SK-N-SH treated with all-trans-retinoic acid at 6 μM for 48 hours (cell line): ENCODE measurements at regions not wholly inside any gene's neighbourhood (a gene's known extent, or its start where the extent isn't known, plus 50 kb on each side); places are given as distances from the start of the nearest gene placed in this dataset.
"Not testable (repeated sequence)": the region's sequence is repeated elsewhere in the genome, so short reads cannot be mapped to it uniquely, and the experiment has no call there.

Source experiments
- ARNTL ChIP-seq: fragments of 450-650 bp; formaldehyde crosslinking; IDR thresholded peaks from 2 replicates; pipeline ENCODE4 v1.5.0; 2020; ENCODE audit warnings: low read depth, mild to moderate bottlenecking, moderate library complexity, borderline replicate concordance
- BACH2 ChIP-seq: fragments of 250-450 bp; sonication (Bioruptor Pico); IDR thresholded peaks from 2 replicates; pipeline ENCODE4 v1.9.0; 2021; ENCODE audit warnings: mild to moderate bottlenecking, borderline replicate concordance
- CSRNP3 ChIP-seq: fragments of 250-450 bp; sonication (Bioruptor Pico); IDR thresholded peaks from 2 replicates; pipeline ENCODE4 v1.5.1; 2021; ENCODE audit warnings: mild to moderate bottlenecking, moderate library complexity
- GLIS3 ChIP-seq: fragments of 250-450 bp; sonication (Bioruptor Pico); IDR thresholded peaks from 2 replicates; pipeline ENCODE4 v1.5.0; 2020; ENCODE audit warnings: mild to moderate bottlenecking, moderate library complexity
- PATZ1 ChIP-seq: fragments of 250-450 bp; sonication (Bioruptor Pico); IDR thresholded peaks from 2 replicates; pipeline ENCODE4 v1.8.0; 2020; ENCODE audit warnings: mild to moderate bottlenecking, moderate library complexity, borderline replicate concordance
- PPARA ChIP-seq: fragments of 250-450 bp; sonication (Bioruptor Pico); IDR thresholded peaks from 2 replicates; pipeline ENCODE4 v1.5.0; 2020; ENCODE audit warnings: mild to moderate bottlenecking, borderline replicate concordance
- RARB ChIP-seq: fragments of 250-450 bp; sonication (Bioruptor Pico); IDR thresholded peaks from 2 replicates; pipeline ENCODE4 v1.8.0; 2021; ENCODE audit warnings: mild to moderate bottlenecking, moderate library complexity
- SNAI2 ChIP-seq: fragments of 250-450 bp; sonication (Bioruptor Pico); IDR thresholded peaks from 2 replicates; pipeline ENCODE4 v1.5.0; 2020; ENCODE audit warnings: mild to moderate bottlenecking, moderate library complexity
- TCF4 ChIP-seq: fragments of 250-450 bp; sonication (Bioruptor Pico); IDR thresholded peaks from 2 replicates; pipeline ENCODE4 v1.8.0; 2021; ENCODE audit warnings: mild to moderate bottlenecking, moderate library complexity, borderline replicate concordance
- TSHZ2 ChIP-seq: fragments of 250-450 bp; sonication (Bioruptor Pico); IDR thresholded peaks from 2 replicates; pipeline ENCODE4 v1.5.0; 2020; ENCODE audit warnings: mild to moderate bottlenecking, moderate library complexity
- ZFP3 ChIP-seq: fragments of 250-450 bp; sonication (Bioruptor Pico); IDR thresholded peaks from 2 replicates; pipeline ENCODE4 v1.5.0; 2020; ENCODE audit warnings: mild to moderate bottlenecking, moderate library complexity
- ZNF70 ChIP-seq: fragments of 450-650 bp; formaldehyde crosslinking; IDR thresholded peaks from 2 replicates; pipeline ENCODE4 v1.5.0; 2020; ENCODE audit warnings: mild to moderate bottlenecking, moderate library complexity
- ZNF8 ChIP-seq: fragments of 450-650 bp; formaldehyde crosslinking; IDR thresholded peaks from 2 replicates; pipeline ENCODE4 v1.5.0; 2020; ENCODE audit warnings: mild to moderate bottlenecking, moderate library complexity
- TF ChIP-seq, protein P1 (sequence below): fragments of 250-450 bp; sonication (Bioruptor Pico); IDR thresholded peaks from 2 replicates; pipeline ENCODE4 v1.8.0; 2021; ENCODE audit warnings: low read depth, mild to moderate bottlenecking, moderate library complexity, borderline replicate concordance

DNA sequence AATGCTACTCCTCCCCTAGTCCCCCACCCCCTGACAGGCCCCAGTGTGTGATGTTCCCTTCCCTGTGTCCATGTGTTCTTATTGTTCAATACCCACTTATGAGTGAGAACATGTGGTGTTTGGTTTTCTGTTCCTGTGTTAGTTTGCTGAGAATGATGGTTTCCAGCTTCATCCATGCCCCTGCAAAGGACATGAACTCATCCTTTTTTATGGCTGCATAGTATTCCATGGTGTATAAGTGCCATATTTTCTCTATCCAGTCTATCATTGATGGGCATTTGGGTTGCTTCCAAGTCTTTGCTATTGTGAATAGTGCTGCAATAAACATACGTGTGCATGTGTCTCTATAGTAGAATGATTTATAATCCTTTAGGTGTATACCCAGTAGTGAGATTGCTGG, 78.1 kb upstream of the STK38L start:
- not testable (repeated sequence) for TF ChIP-seq ARNTL (CRISPR knock-in tag); RARB (CRISPR knock-in tag); ZNF8 (CRISPR knock-in tag); PPARA; GLIS3 (CRISPR knock-in tag); PATZ1 (CRISPR knock-in tag); CSRNP3; TSHZ2 (CRISPR knock-in tag); ZNF70 (CRISPR knock-in tag); TCF4 (CRISPR knock-in tag); SNAI2 (CRISPR knock-in tag); ZFP3 (CRISPR knock-in tag); BACH2
- TF ChIP-seq, protein P1, sequence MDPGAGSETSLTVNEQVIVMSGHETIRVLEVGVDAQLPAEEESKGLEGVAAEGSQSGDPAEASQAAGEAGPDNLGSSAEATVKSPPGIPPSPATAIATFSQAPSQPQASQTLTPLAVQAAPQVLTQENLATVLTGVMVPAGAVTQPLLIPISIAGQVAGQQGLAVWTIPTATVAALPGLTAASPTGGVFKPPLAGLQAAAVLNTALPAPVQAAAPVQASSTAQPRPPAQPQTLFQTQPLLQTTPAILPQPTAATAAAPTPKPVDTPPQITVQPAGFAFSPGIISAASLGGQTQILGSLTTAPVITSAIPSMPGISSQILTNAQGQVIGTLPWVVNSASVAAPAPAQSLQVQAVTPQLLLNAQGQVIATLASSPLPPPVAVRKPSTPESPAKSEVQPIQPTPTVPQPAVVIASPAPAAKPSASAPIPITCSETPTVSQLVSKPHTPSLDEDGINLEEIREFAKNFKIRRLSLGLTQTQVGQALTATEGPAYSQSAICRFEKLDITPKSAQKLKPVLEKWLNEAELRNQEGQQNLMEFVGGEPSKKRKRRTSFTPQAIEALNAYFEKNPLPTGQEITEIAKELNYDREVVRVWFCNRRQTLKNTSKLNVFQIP (CRISPR knock-in tag), result not testable (repeated sequence)
